ENCODE measurements at regions not wholly inside any gene's neighbourhood (a gene's known extent, or its start where the extent isn't known, plus 50 kb on each side); places are given as distances from the start of the nearest gene placed in this dataset.

GRCh38 chr15:38065721-38066345, 131.4 kb downstream of the TMCO5A start:
- Histone ChIP-seq H3K36me3 (no peaks in the 10 kb centered on the region), H3K4me3 (no peak overlapping the region), H3K27me3 (no peaks in the 10 kb centered on the region), H3K9me3 (no peaks in the 10 kb centered on the region)
- DNase-seq = no peak

DNA sequence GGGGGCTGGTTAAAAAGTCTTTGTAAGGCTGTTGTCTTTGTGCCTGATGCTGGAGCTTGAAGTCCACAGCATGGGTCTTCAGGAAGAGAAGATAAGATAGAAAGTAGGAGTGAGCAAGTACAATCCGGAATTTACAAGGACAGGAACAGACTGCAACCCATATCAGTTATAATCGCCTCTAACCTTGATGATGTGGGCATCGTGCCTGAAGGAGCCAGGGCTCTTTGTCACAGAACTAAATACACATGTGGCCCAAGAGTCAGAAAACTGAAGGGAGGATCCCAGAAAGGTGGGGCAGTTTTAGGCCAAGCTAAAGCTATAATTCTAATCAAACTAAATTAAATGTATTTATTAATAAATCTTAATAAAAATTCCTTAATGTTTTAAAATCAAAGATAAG, 132.2 kb downstream of the TMCO5A start:
- no peak overlapping the region for H3K4me3 ChIP-seq
- H3K9me3 ChIP-seq = no peaks in the 10 kb centered on the region
- H3K36me3 ChIP-seq = no peaks in the 10 kb centered on the region
- H3K27me3 ChIP-seq = no peaks in the 10 kb centered on the region
- DNase-seq = no peak

DNA sequence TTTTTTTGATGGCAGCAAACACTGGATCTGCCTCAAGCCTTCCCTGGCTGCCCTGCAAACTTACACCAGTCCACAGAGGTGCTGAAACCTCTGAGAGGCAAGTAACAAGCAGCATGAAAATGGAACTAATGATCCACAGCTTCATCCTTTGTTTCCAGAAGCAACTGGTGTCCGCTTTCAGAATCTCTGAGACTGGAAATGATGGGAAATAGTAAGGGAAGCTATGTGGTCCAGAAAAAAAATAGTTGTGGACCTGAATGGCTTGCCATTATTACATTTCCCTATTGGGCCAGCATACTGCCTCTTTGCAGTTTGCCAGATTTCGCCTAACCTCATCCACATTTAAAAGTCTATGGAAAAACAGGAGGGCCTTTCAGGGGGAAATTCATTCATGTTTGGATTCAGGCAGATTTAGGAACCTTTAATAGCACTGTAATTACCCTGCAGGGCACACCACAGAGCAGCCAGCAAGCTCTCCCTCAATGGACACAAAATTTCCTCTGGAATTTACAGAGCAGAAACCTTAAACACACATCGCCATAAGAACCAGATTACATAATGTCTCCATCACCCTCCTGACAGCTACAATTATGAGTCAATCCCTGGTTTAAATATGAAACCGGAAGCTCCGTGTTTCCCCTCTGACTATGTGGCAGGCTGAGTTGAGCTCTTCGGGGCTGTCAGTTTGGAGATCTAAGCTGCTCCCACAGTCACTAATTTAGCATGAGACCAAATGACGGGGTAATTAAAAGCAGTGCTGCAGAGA, 134.4 kb downstream of the TMCO5A start:
- Histone ChIP-seq H3K27me3 (no peaks in the 10 kb centered on the region), H3K4me3 (peak overlapping the region; percentile 26), H3K9me3 (no peaks in the 10 kb centered on the region), H3K36me3 (no peaks in the 10 kb centered on the region)
- peak; percentile 46 for DNase-seq

- H3K27me3 ChIP-seq = no peaks in the 10 kb centered on the region
- peak; percentile 52 for DNase-seq
- peak overlapping the region; percentile 26 for H3K4me3 ChIP-seq
- H3K9me3 ChIP-seq = no peaks in the 10 kb centered on the region
- H3K36me3 ChIP-seq = no peaks in the 10 kb centered on the region
Observed at GRCh38 chr15:38069511-38070011, 135.1 kb downstream of the TMCO5A start.

GRCh38 chr15:38070778-38071177, 136.3 kb downstream of the TMCO5A start:
- no peak for DNase-seq
- no peaks in the 10 kb centered on the region for H3K9me3 ChIP-seq
- no peak overlapping the region for H3K4me3 ChIP-seq
- H3K36me3 ChIP-seq = no peaks in the 10 kb centered on the region
- H3K27me3 ChIP-seq = no peaks in the 10 kb centered on the region

GRCh38 chr15:38071211-38071972, 137.0 kb downstream of the TMCO5A start:
- Histone ChIP-seq H3K27me3 (no peaks in the 10 kb centered on the region), H3K9me3 (no peaks in the 10 kb centered on the region), H3K4me3 (no peak overlapping the region), H3K36me3 (no peaks in the 10 kb centered on the region)
- no peak for DNase-seq

DNA sequence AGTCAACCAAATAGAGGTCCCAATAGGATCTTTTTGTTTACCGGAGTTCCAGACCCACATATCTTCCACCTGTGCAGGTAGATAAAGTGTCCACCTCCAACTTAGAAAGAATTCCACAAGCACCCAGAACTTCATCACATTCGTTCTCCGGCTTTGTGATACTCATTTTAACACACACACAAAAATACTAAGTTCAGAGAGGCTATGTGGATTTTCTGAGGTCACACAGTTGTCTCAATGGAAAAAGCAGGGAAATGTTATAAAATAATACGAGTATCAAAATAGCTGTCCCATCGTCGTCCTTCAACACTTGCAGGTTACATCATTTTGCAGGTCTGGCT, 137.5 kb downstream of the TMCO5A start:
- Histone ChIP-seq H3K36me3 (no peaks in the 10 kb centered on the region), H3K9me3 (no peaks in the 10 kb centered on the region), H3K4me3 (no peak overlapping the region), H3K27me3 (no peaks in the 10 kb centered on the region)
- no peak for DNase-seq

- no peaks in the 10 kb centered on the region for H3K36me3 ChIP-seq
- peak overlapping the region; percentile 44 for H3K4me3 ChIP-seq
- H3K27me3 ChIP-seq = no peaks in the 10 kb centered on the region
- peak; percentile 71 for DNase-seq
- H3K9me3 ChIP-seq = no peaks in the 10 kb centered on the region
Observed at GRCh38 chr15:38072348-38073177, 138.1 kb downstream of the TMCO5A start.

- peak overlapping the region; percentile 44 for H3K4me3 ChIP-seq
- H3K9me3 ChIP-seq = no peaks in the 10 kb centered on the region
- DNase-seq = peak; percentile 53
- no peaks in the 10 kb centered on the region for H3K27me3 ChIP-seq
- H3K36me3 ChIP-seq = no peaks in the 10 kb centered on the region
Observed at GRCh38 chr15:38073178-38073946, 138.9 kb downstream of the TMCO5A start.

- Histone ChIP-seq H3K27me3 (no peaks in the 10 kb centered on the region), H3K36me3 (no peaks in the 10 kb centered on the region), H3K9me3 (no peaks in the 10 kb centered on the region), H3K4me3 (no peak overlapping the region)
- DNase-seq = no peak
Observed at GRCh38 chr15:38074029-38074428, 139.6 kb downstream of the TMCO5A start.

- DNase-seq = no peak
- Histone ChIP-seq H3K9me3 (no peaks in the 10 kb centered on the region), H3K27me3 (no peaks in the 10 kb centered on the region), H3K4me3 (no peak overlapping the region), H3K36me3 (no peaks in the 10 kb centered on the region)
Observed at GRCh38 chr15:38075466-38075865, 141.0 kb downstream of the TMCO5A start.

GRCh38 chr15:38076786-38077185, 142.3 kb downstream of the TMCO5A start:
- Histone ChIP-seq H3K9me3 (no peaks in the 10 kb centered on the region), H3K36me3 (no peaks in the 10 kb centered on the region), H3K4me3 (no peak overlapping the region), H3K27me3 (no peaks in the 10 kb centered on the region)
- DNase-seq = no peak

GRCh38 chr15:38079236-38079635, 144.8 kb downstream of the TMCO5A start:
- Histone ChIP-seq H3K27me3 (no peaks in the 10 kb centered on the region), H3K36me3 (no peaks in the 10 kb centered on the region), H3K9me3 (no peaks in the 10 kb centered on the region), H3K4me3 (no peak overlapping the region)
- no peak for DNase-seq

- Histone ChIP-seq H3K4me3 (no peak overlapping the region), H3K9me3 (no peaks in the 10 kb centered on the region), H3K27me3 (no peaks in the 10 kb centered on the region), H3K36me3 (no peaks in the 10 kb centered on the region)
- DNase-seq = no peak
Observed at GRCh38 chr15:38080651-38081275, 146.3 kb downstream of the TMCO5A start.

GRCh38 chr15:38084289-38084688, 149.8 kb downstream of the TMCO5A start:
- no peak for DNase-seq
- H3K9me3 ChIP-seq = no peaks in the 10 kb centered on the region
- H3K27me3 ChIP-seq = no peaks in the 10 kb centered on the region
- no peak overlapping the region for H3K4me3 ChIP-seq
- no peaks in the 10 kb centered on the region for H3K36me3 ChIP-seq

GRCh38 chr15:38085114-38085513, 150.7 kb downstream of the TMCO5A start:
- no peak overlapping the region for H3K4me3 ChIP-seq
- no peaks in the 10 kb centered on the region for H3K36me3 ChIP-seq
- no peaks in the 10 kb centered on the region for H3K27me3 ChIP-seq
- no peak for DNase-seq
- H3K9me3 ChIP-seq = no peaks in the 10 kb centered on the region

Data from MG63 (cell line).